ENCODE measurements at regions not wholly inside any gene's neighbourhood (a gene's known extent, or its start where the extent isn't known, plus 50 kb on each side); places are given as distances from the start of the nearest gene placed in this dataset.

GRCh38 chr15:96020133-96020532, 310.4 kb upstream of the NR2F2 start:
- Mint-ChIP-seq H3K4me1 (no peaks in the 10 kb centered on the region), H3K36me3 (no peaks in the 10 kb centered on the region)
- POLR2A ChIA-PET (ENCODE audit: partially characterized antibody) = no interaction called here

GRCh38 chr15:96020797-96021196, 309.7 kb upstream of the NR2F2 start:
- ChIA-PET CTCF (ENCODE audit: partially characterized antibody) (interaction anchor here (0.6 kb wide), 1 partner anchor 10 kb away, joined by 3 read pairs; no protein-coding TSS in a partner anchor), POLR2A (ENCODE audit: partially characterized antibody) (no interaction called here)
- Mint-ChIP-seq H3K36me3 (no peaks in the 10 kb centered on the region), H3K27ac (no peak overlapping the region), H3K4me3 (no peak overlapping the region), H3K4me1 (no peaks in the 10 kb centered on the region), H3K27me3 (peaks cover 0 to 2% of the 10 kb centered on the region in 2 donors), H3K9me3 (peaks cover 0 to 6% (median 4%) of the 10 kb centered on the region in 8 donors)
- Histone ChIP-seq H3K36me3 (ENCODE audit: insufficient read depth, low read length) (no peaks in the 10 kb centered on the region), H3K27me3 (ENCODE audit: insufficient read depth, low read length) (no peaks in the 10 kb centered on the region), H3K4me1 (ENCODE audit: insufficient read depth, low read length) (no peaks in the 10 kb centered on the region), H3K9me3 (ENCODE audit: control insufficient read depth in 1 of 2, low read length in 2 of 2) (no peaks in the 10 kb centered on the region), H3K27ac (ENCODE audit: low read depth, low read length) (no peak overlapping the region), H3K4me3 (ENCODE audit: low read length in 2 of 2) (no peak overlapping the region)
- DNase-seq = no peak
- intact Hi-C loops (cut with micrococcal nuclease) = no loop called here

More at GRCh38 chr15:96020133-96020532, 310.4 kb upstream of the NR2F2 start:
- Mint-ChIP-seq H3K27ac (no peak overlapping the region), H3K9me3 (peaks cover 0 to 7% (median 4%) of the 10 kb centered on the region in 8 donors), H3K27me3 (peaks cover 0 to 2% of the 10 kb centered on the region in 2 donors), H3K4me3 (no peak overlapping the region)
- DNase-seq = no peak
- Histone ChIP-seq H3K4me3 (ENCODE audit: low read length in 2 of 2) (no peak overlapping the region), H3K4me1 (ENCODE audit: insufficient read depth, low read length) (no peaks in the 10 kb centered on the region), H3K9me3 (ENCODE audit: control insufficient read depth in 1 of 2, low read length in 2 of 2) (no peaks in the 10 kb centered on the region), H3K27me3 (ENCODE audit: insufficient read depth, low read length) (no peaks in the 10 kb centered on the region), H3K27ac (ENCODE audit: low read depth, low read length) (no peak overlapping the region), H3K36me3 (ENCODE audit: insufficient read depth, low read length) (no peaks in the 10 kb centered on the region)
- intact Hi-C loops (cut with micrococcal nuclease) = no loop called here
- CTCF ChIA-PET (ENCODE audit: partially characterized antibody) = interaction anchor here (0.6 kb wide), 1 partner anchor 9 kb away, joined by 3 read pairs; no protein-coding TSS in a partner anchor

GRCh38 chr15:96023081-96023480, 307.4 kb upstream of the NR2F2 start:
- Histone ChIP-seq H3K27me3 (ENCODE audit: insufficient read depth, low read length) (no peaks in the 10 kb centered on the region), H3K4me3 (ENCODE audit: low read length in 2 of 2) (no peak overlapping the region), H3K9me3 (ENCODE audit: control insufficient read depth in 1 of 2, low read length in 2 of 2) (no peaks in the 10 kb centered on the region), H3K36me3 (ENCODE audit: insufficient read depth, low read length) (no peaks in the 10 kb centered on the region), H3K27ac (ENCODE audit: low read depth, low read length) (no peak overlapping the region), H3K4me1 (ENCODE audit: insufficient read depth, low read length) (no peaks in the 10 kb centered on the region)
- H3K27me3 Mint-ChIP-seq = peaks cover 0 to 2% of the 10 kb centered on the region in 2 donors
- CTCF ChIA-PET (ENCODE audit: partially characterized antibody) = interaction anchor here (0.8 to 1.8 kb wide), 2 partner anchors 13 to 16 kb away, joined by 3 to 5 read pairs; no protein-coding TSS in a partner anchor
- POLR2A ChIA-PET (ENCODE audit: partially characterized antibody) = no interaction called here
- intact Hi-C loops (cut with micrococcal nuclease) = no loop called here
- H3K4me3 Mint-ChIP-seq = no peak overlapping the region
- H3K4me1 Mint-ChIP-seq = no peaks in the 10 kb centered on the region
- DNase-seq = no peak
- no peaks in the 10 kb centered on the region for H3K36me3 Mint-ChIP-seq
- H3K27ac Mint-ChIP-seq = no peak overlapping the region
- H3K9me3 Mint-ChIP-seq = peaks cover 0 to 4% (median 2%) of the 10 kb centered on the region in 8 donors

- POLR2A ChIA-PET (ENCODE audit: partially characterized antibody) = no interaction called here
- intact Hi-C loops (cut with micrococcal nuclease) = no loop called here
- Mint-ChIP-seq H3K27me3 (peaks cover 0 to 6% of the 10 kb centered on the region in 2 donors), H3K36me3 (no peaks in the 10 kb centered on the region), H3K27ac (no peak overlapping the region), H3K4me3 (no peak overlapping the region), H3K9me3 (peaks cover 0 to 8% (median 2%) of the 10 kb centered on the region in 8 donors), H3K4me1 (no peaks in the 10 kb centered on the region)
- Histone ChIP-seq H3K4me3 (ENCODE audit: low read length in 2 of 2) (no peak overlapping the region), H3K27me3 (ENCODE audit: insufficient read depth, low read length) (no peaks in the 10 kb centered on the region), H3K27ac (ENCODE audit: low read depth, low read length) (no peak overlapping the region), H3K4me1 (ENCODE audit: insufficient read depth, low read length) (no peaks in the 10 kb centered on the region), H3K9me3 (ENCODE audit: control insufficient read depth in 1 of 2, low read length in 2 of 2) (no peaks in the 10 kb centered on the region), H3K36me3 (ENCODE audit: insufficient read depth, low read length) (no peaks in the 10 kb centered on the region)
- no peak for DNase-seq
- CTCF ChIA-PET (ENCODE audit: partially characterized antibody) = no interaction called here
Measured at GRCh38 chr15:96027501-96027900, 303.0 kb upstream of the NR2F2 start.

GRCh38 chr15:96028620-96029019, 301.9 kb upstream of the NR2F2 start:
- Histone ChIP-seq H3K9me3 (ENCODE audit: control insufficient read depth in 1 of 2, low read length in 2 of 2) (no peaks in the 10 kb centered on the region), H3K4me1 (ENCODE audit: insufficient read depth, low read length) (no peaks in the 10 kb centered on the region), H3K36me3 (ENCODE audit: insufficient read depth, low read length) (no peaks in the 10 kb centered on the region), H3K27ac (ENCODE audit: low read depth, low read length) (no peak overlapping the region), H3K4me3 (ENCODE audit: low read length in 2 of 2) (no peak overlapping the region), H3K27me3 (ENCODE audit: insufficient read depth, low read length) (no peaks in the 10 kb centered on the region)
- Mint-ChIP-seq H3K36me3 (no peaks in the 10 kb centered on the region), H3K27me3 (peaks cover 0 to 4% of the 10 kb centered on the region in 2 donors), H3K4me3 (peak overlapping the region in 1 of 8 donors; percentile 1), H3K27ac (no peak overlapping the region), H3K9me3 (peaks cover 0 to 8% (median under 1%) of the 10 kb centered on the region in 8 donors), H3K4me1 (no peaks in the 10 kb centered on the region)
- POLR2A ChIA-PET (ENCODE audit: partially characterized antibody) = no interaction called here
- intact Hi-C loops (cut with micrococcal nuclease) = no loop called here
- CTCF ChIA-PET (ENCODE audit: partially characterized antibody) = no interaction called here
- no peak for DNase-seq

GRCh38 chr15:96029172-96029571, 301.3 kb upstream of the NR2F2 start:
- CTCF ChIA-PET (ENCODE audit: partially characterized antibody) = no interaction called here
- no peaks in the 10 kb centered on the region for H3K4me1 Mint-ChIP-seq

GRCh38 chr15:96031426-96032110, 298.9 kb upstream of the NR2F2 start:
- Mint-ChIP-seq H3K4me3 (no peak overlapping the region), H3K27ac (no peak overlapping the region), H3K4me1 (no peaks in the 10 kb centered on the region), H3K27me3 (peaks cover 2 to 6% of the 10 kb centered on the region in 2 donors), H3K36me3 (no peaks in the 10 kb centered on the region), H3K9me3 (peaks cover 0 to 8% (median under 1%) of the 10 kb centered on the region in 8 donors)
- no peak overlapping the region for H3K4me3 ChIP-seq (ENCODE audit: low read length in 2 of 2)
- no peak for DNase-seq
- no peaks in the 10 kb centered on the region for H3K9me3 ChIP-seq (ENCODE audit: control insufficient read depth in 1 of 2, low read length in 2 of 2)
- H3K27me3 ChIP-seq (ENCODE audit: insufficient read depth, low read length) = no peaks in the 10 kb centered on the region
- POLR2A ChIA-PET (ENCODE audit: partially characterized antibody) = no interaction called here
- H3K4me1 ChIP-seq (ENCODE audit: insufficient read depth, low read length) = no peaks in the 10 kb centered on the region
- CTCF ChIA-PET (ENCODE audit: partially characterized antibody) = no interaction called here
- H3K27ac ChIP-seq (ENCODE audit: low read depth, low read length) = no peak overlapping the region
- intact Hi-C loops (cut with micrococcal nuclease) = no loop called here
- H3K36me3 ChIP-seq (ENCODE audit: insufficient read depth, low read length) = no peaks in the 10 kb centered on the region

More at GRCh38 chr15:96029172-96029571, 301.3 kb upstream of the NR2F2 start:
- H3K9me3 ChIP-seq (ENCODE audit: control insufficient read depth in 1 of 2, low read length in 2 of 2) = no peaks in the 10 kb centered on the region
- Mint-ChIP-seq H3K27me3 (peaks cover 0 to 4% of the 10 kb centered on the region in 2 donors), H3K4me3 (no peak overlapping the region), H3K9me3 (peaks cover 0 to 5% (median 0%) of the 10 kb centered on the region in 8 donors), H3K36me3 (no peaks in the 10 kb centered on the region), H3K27ac (no peak overlapping the region)
- no peaks in the 10 kb centered on the region for H3K36me3 ChIP-seq (ENCODE audit: insufficient read depth, low read length)
- intact Hi-C loops (cut with micrococcal nuclease) = no loop called here
- H3K27ac ChIP-seq (ENCODE audit: low read depth, low read length) = no peak overlapping the region
- POLR2A ChIA-PET (ENCODE audit: partially characterized antibody) = no interaction called here
- H3K4me1 ChIP-seq (ENCODE audit: insufficient read depth, low read length) = no peaks in the 10 kb centered on the region
- no peak overlapping the region for H3K4me3 ChIP-seq (ENCODE audit: low read length in 2 of 2)
- no peaks in the 10 kb centered on the region for H3K27me3 ChIP-seq (ENCODE audit: insufficient read depth, low read length)
- DNase-seq = no peak

Measured in CD4-positive, alpha-beta memory T cell (primary cell).